CD14-positive monocyte (primary cell): ENCODE measurements at regions not wholly inside any gene's neighbourhood (a gene's known extent, or its start where the extent isn't known, plus 50 kb on each side); places are given as distances from the start of the nearest gene placed in this dataset.

ENCODE experiments used
- DNase-seq, 3 donors: peaks; one replicate each; pipeline ENCODE4 v3.0.0-alpha.2; 2011 to 2022
- H2AFZ ChIP-seq: 2 replicates; pipeline ENCODE4 v1.6.0; 2012; ENCODE audit warnings: mild to moderate bottlenecking, low read depth, low read length, inconsistent platforms; ENCODE audit not compliant: insufficient read depth, poor library complexity, severe bottlenecking
- H3K27ac ChIP-seq, 2 donors: 1 replicate in 1 of 2; 2 replicates in 1 of 2; pipeline ENCODE4 v1.5.1; 2012 to 2013; ENCODE audit warnings: low read length in 2 of 2, control low read depth in 1 of 2, inconsistent platforms in 1 of 2, low read depth in 1 of 2, mild to moderate bottlenecking in 1 of 2
- H3K27me3 ChIP-seq, 2 donors: one replicate each; pipeline versions ENCODE4 v1.6.0 to v1.6.1; 2011 to 2013; ENCODE audit warnings: low read length in 2 of 2; ENCODE audit not compliant: control insufficient read depth in 2 of 2, insufficient read depth in 2 of 2
- H3K36me3 ChIP-seq, 2 donors: replicated peaks in 1 of 2; 1 replicate in 1 of 2; 2 replicates in 1 of 2; pipeline versions ENCODE4 v1.5.1 to v1.6.1; 2012 to 2013; ENCODE audit warnings: low read length in 2 of 2, control low read depth in 1 of 2, inconsistent platforms in 1 of 2, mild to moderate bottlenecking in 1 of 2; ENCODE audit not compliant: insufficient read depth in 2 of 2, control insufficient read depth in 1 of 2
- H3K4me1 ChIP-seq, 2 donors: 1 replicate in 1 of 2; 2 replicates in 1 of 2; pipeline versions ENCODE4 v1.5.1 to v1.6.1; 2012 to 2013; ENCODE audit warnings: low read length in 2 of 2, control low read depth in 1 of 2, inconsistent platforms in 1 of 2, mild to moderate bottlenecking in 1 of 2, moderate library complexity in 1 of 2; ENCODE audit not compliant: insufficient read depth in 2 of 2, control insufficient read depth in 1 of 2
- H3K4me2 ChIP-seq: replicated peaks from 2 replicates; pipeline ENCODE3; 2012; ENCODE audit warnings: low read length, moderate library complexity, mild to moderate bottlenecking; ENCODE audit not compliant: poor library complexity, severe bottlenecking; ENCODE audit errors: extremely low read depth
- H3K4me3 ChIP-seq, 3 experiments: fragments of 200-600 bp in 1 of 3; sonication (generic) in 1 of 3; replicated peaks in 1 of 3; 1 replicate in 2 of 3; 2 replicates in 1 of 3; pipeline ENCODE4 v1.5.1; 2011 to 2013; ENCODE audit warnings: low read length in 3 of 3, mild to moderate bottlenecking in 3 of 3, control low read depth in 2 of 3, low read depth in 2 of 3, inconsistent platforms in 1 of 3, moderate library complexity in 1 of 3
- H3K79me2 ChIP-seq: 2 replicates; pipeline ENCODE4 v1.6.0; 2012; ENCODE audit warnings: mild to moderate bottlenecking, control low read depth, inconsistent platforms, low read length, moderate library complexity; ENCODE audit not compliant: insufficient read depth
- H3K9ac ChIP-seq: 2 replicates; pipeline ENCODE4 v1.6.0; 2017; ENCODE audit warnings: low read length, mild to moderate bottlenecking; ENCODE audit not compliant: insufficient read depth, poor library complexity, severe bottlenecking
- H3K9me3 ChIP-seq, 2 donors: replicated peaks in 1 of 2; 1 replicate in 1 of 2; 2 replicates in 1 of 2; pipeline versions ENCODE4 v1.5.1 to v1.6.1; 2012 to 2013; ENCODE audit warnings: low read length in 2 of 2, control low read depth in 1 of 2; ENCODE audit not compliant: control insufficient read depth in 1 of 2, insufficient read depth in 1 of 2
- H4K20me1 ChIP-seq: 2 replicates; pipeline ENCODE4 v1.6.0; 2012; ENCODE audit warnings: mild to moderate bottlenecking, low read length, control low read depth, moderate library complexity; ENCODE audit not compliant: insufficient read depth
- H3K27ac Mint-ChIP-seq, 7 donors: one replicate each; pipeline ENCODE4 v1.8.0; 2020; ENCODE audit warnings: mild to moderate bottlenecking in 7 of 7, mixed read lengths in 7 of 7, moderate library complexity in 6 of 7, inconsistent platforms in 2 of 7
- H3K27me3 Mint-ChIP-seq, 3 donors: one replicate each; pipeline ENCODE4 v1.8.0; 2021 to 2022; ENCODE audit warnings: low read depth in 3 of 3, mild to moderate bottlenecking in 3 of 3, mixed read lengths in 3 of 3, moderate library complexity in 3 of 3, inconsistent platforms in 1 of 3
- H3K36me3 Mint-ChIP-seq, 2 donors: one replicate each; pipeline ENCODE4 v1.8.0; 2020; ENCODE audit warnings: mixed read lengths in 2 of 2, inconsistent platforms in 1 of 2, mild to moderate bottlenecking in 1 of 2
- H3K4me1 Mint-ChIP-seq: one replicate; pipeline ENCODE4 v1.8.0; 2020; ENCODE audit warnings: mild to moderate bottlenecking, mixed read lengths
- H3K4me3 Mint-ChIP-seq, 2 donors: one replicate each; pipeline ENCODE4 v1.8.0; 2020; ENCODE audit warnings: mild to moderate bottlenecking in 2 of 2, mixed read lengths in 2 of 2, moderate library complexity in 1 of 2
- H3K9me3 Mint-ChIP-seq, 7 donors: one replicate each; pipeline ENCODE4 v1.8.0; 2020 to 2022; ENCODE audit warnings: mixed read lengths in 7 of 7, mild to moderate bottlenecking in 6 of 7, moderate library complexity in 6 of 7, inconsistent platforms in 2 of 7
- WGBS: methylation state at CpG from one replicate; pipeline ENCODE4 v1.1.5; 2013; ENCODE audit warnings: missing lambda C conversion rate; ENCODE audit not compliant: insufficient coverage; 5-methylcytosine and 5-hydroxymethylcytosine counted together
- intact Hi-C, 2 donors: fragments of 100-400 bp; cut with micrococcal nuclease; formaldehyde crosslinking; loops; one replicate each; pipeline versions ENCODE4 v1.15.0 to v1.15.1; 2023
- TF ChIP-seq, protein P1 (sequence below): fragments of 200-600 bp; IDR thresholded peaks from one replicate; pipeline ENCODE4 v1.8.0; 2022; ENCODE audit warnings: antibody characterized with exemption, mild to moderate bottlenecking

GRCh38 chr12:94078736-94079509 is 69.5 kb upstream of the PLXNC1 start:
- H3K4me1 ChIP-seq = peaks cover 3 to 8% of the 10 kb centered on the region in 2 donors
- Mint-ChIP-seq H3K27ac (no peak overlapping the region), H3K27me3 (peaks cover under 1 to 2% (median 2%) of the 10 kb centered on the region in 3 donors), H3K4me3 (no peak overlapping the region), H3K9me3 (peaks cover 0 to 5% (median 2%) of the 10 kb centered on the region in 7 donors), H3K36me3 (no peaks in the 10 kb centered on the region), H3K4me1 (peaks cover 24% of the 10 kb centered on the region)
- TF ChIP-seq, protein P1, sequence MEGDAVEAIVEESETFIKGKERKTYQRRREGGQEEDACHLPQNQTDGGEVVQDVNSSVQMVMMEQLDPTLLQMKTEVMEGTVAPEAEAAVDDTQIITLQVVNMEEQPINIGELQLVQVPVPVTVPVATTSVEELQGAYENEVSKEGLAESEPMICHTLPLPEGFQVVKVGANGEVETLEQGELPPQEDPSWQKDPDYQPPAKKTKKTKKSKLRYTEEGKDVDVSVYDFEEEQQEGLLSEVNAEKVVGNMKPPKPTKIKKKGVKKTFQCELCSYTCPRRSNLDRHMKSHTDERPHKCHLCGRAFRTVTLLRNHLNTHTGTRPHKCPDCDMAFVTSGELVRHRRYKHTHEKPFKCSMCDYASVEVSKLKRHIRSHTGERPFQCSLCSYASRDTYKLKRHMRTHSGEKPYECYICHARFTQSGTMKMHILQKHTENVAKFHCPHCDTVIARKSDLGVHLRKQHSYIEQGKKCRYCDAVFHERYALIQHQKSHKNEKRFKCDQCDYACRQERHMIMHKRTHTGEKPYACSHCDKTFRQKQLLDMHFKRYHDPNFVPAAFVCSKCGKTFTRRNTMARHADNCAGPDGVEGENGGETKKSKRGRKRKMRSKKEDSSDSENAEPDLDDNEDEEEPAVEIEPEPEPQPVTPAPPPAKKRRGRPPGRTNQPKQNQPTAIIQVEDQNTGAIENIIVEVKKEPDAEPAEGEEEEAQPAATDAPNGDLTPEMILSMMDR = no peak
- no peak for DNase-seq
- intact Hi-C loops = no loop called here
- no peaks in the 10 kb centered on the region for H3K36me3 ChIP-seq
- H3K27me3 ChIP-seq = no peaks in the 10 kb centered on the region
- H3K27ac ChIP-seq = no peak overlapping the region
- no peaks in the 10 kb centered on the region for H3K79me2 ChIP-seq
- no peak overlapping the region for H3K4me3 ChIP-seq
- no peaks in the 10 kb centered on the region for H4K20me1 ChIP-seq
- H2AFZ ChIP-seq = no peak overlapping the region
- H3K9ac ChIP-seq = no peak overlapping the region
- 93% methylated on average over 9 of the region's 9 CpGs for WGBS
- H3K4me2 ChIP-seq = no peak overlapping the region
- H3K9me3 ChIP-seq = no peaks in the 10 kb centered on the region

- no peak overlapping the region for H3K9ac ChIP-seq
- peaks cover 0 to 2% (median 0%) of the 10 kb centered on the region in 3 donors for H3K27me3 Mint-ChIP-seq
- H3K4me3 ChIP-seq = no peak overlapping the region
- H3K79me2 ChIP-seq = no peaks in the 10 kb centered on the region
- H3K4me1 ChIP-seq = peaks cover 3 to 8% of the 10 kb centered on the region in 2 donors
- H3K27me3 ChIP-seq = no peaks in the 10 kb centered on the region
- H3K4me2 ChIP-seq = no peak overlapping the region
- DNase-seq = no peak
- peaks cover under 1 to 8% (median 5%) of the 10 kb centered on the region in 7 donors for H3K9me3 Mint-ChIP-seq
- intact Hi-C loops = no loop called here
- H3K9me3 ChIP-seq = peaks cover 0 to 5% of the 10 kb centered on the region in 2 donors
- no peak overlapping the region for H2AFZ ChIP-seq
- H3K36me3 ChIP-seq = no peaks in the 10 kb centered on the region
- H3K4me1 Mint-ChIP-seq = peaks cover 24% of the 10 kb centered on the region
- no peaks in the 10 kb centered on the region for H4K20me1 ChIP-seq
- H3K27ac Mint-ChIP-seq = no peak overlapping the region
- H3K27ac ChIP-seq = no peak overlapping the region
- no peak overlapping the region for H3K4me3 Mint-ChIP-seq
- no CpG with 5 or more reads among the region's 7 CpGs for WGBS
- TF ChIP-seq, protein P1 = no peak
- H3K36me3 Mint-ChIP-seq = no peaks in the 10 kb centered on the region
Observed at GRCh38 chr12:94079566-94080340, 68.6 kb upstream of the PLXNC1 start.
